GM12865 (cell line): ENCODE measurements at regions not wholly inside any gene's neighbourhood (a gene's known extent, or its start where the extent isn't known, plus 50 kb on each side); places are given as distances from the start of the nearest gene placed in this dataset.
"Not testable (repeated sequence)": the region's sequence is repeated elsewhere in the genome, so short reads cannot be mapped to it uniquely, and the experiment has no call there.

Experiments used
- DNase-seq: peaks from one replicate; pipeline ENCODE4 v3.0.0; 2010; ENCODE audit warnings: low read depth
- H3K4me3 ChIP-seq: 2 replicates; pipeline ENCODE4 v1.5.1; 2011; ENCODE audit warnings: mild to moderate bottlenecking, low read depth, low read length, control low read depth
- TF ChIP-seq, protein P1 (sequence below): IDR thresholded peaks from 2 replicates; pipeline ENCODE4 v1.5.1; 2011; ENCODE audit warnings: low read length, control low read depth, low read depth, inconsistent platforms; ENCODE audit not compliant: insufficient read depth; ENCODE audit errors: missing control alignments

DNA sequence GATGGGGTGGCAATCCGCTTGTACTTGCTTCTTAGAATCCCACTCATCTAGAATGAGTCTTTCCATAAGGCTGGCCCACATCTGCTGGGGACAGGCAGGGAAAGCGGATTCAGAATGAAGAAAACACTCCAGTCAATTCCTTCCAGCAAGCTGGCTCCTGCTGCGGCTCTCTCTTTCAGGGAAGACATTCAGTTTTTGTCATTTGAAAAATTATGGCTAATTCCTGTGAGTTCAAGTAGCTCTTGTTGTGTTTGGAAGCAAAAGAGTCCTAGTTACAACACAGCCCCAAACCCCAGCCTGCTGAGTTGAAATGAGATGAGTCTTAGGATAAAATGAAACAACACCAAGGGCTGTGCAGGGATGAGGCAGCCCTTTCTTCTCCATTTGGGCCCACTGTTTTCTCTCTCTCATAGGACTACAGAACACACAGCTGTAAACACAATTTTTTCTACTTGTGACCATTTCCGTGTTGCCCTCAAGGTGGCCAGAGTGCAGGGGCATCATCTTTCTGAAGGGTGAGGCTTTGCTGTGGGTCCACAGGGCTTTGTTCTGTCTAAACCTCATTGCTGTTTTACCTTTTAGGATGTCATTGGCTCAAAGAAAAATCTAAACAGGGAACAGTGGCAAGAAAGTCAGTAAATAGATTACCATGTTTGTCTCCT, 90.8 kb upstream of the EEPD1 start:
- TF ChIP-seq, protein P1, sequence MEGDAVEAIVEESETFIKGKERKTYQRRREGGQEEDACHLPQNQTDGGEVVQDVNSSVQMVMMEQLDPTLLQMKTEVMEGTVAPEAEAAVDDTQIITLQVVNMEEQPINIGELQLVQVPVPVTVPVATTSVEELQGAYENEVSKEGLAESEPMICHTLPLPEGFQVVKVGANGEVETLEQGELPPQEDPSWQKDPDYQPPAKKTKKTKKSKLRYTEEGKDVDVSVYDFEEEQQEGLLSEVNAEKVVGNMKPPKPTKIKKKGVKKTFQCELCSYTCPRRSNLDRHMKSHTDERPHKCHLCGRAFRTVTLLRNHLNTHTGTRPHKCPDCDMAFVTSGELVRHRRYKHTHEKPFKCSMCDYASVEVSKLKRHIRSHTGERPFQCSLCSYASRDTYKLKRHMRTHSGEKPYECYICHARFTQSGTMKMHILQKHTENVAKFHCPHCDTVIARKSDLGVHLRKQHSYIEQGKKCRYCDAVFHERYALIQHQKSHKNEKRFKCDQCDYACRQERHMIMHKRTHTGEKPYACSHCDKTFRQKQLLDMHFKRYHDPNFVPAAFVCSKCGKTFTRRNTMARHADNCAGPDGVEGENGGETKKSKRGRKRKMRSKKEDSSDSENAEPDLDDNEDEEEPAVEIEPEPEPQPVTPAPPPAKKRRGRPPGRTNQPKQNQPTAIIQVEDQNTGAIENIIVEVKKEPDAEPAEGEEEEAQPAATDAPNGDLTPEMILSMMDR: no peak
- no peak for DNase-seq
- H3K4me3 ChIP-seq: no peak overlapping the region

DNA sequence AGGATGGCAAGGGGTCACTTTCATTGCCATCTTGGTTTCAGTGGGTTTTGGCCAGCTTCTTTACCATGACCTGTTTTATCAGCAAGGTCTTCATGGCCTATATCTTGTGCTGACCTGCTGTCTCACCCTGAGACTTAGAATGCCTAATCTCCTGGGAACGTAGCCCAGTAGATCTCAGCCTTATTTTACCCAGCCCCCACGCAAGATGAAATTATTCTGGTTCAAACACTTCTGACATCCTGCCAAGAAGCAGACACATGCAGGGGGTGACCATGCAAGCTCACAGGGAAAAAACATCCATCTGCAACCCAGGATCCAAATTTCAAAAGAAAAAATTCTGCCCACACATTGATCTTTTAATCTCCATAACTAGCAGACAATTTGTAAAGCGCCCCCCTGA, 88.4 kb upstream of the EEPD1 start:
- TF ChIP-seq, protein P1: no peak
- DNase-seq: no peak

DNA sequence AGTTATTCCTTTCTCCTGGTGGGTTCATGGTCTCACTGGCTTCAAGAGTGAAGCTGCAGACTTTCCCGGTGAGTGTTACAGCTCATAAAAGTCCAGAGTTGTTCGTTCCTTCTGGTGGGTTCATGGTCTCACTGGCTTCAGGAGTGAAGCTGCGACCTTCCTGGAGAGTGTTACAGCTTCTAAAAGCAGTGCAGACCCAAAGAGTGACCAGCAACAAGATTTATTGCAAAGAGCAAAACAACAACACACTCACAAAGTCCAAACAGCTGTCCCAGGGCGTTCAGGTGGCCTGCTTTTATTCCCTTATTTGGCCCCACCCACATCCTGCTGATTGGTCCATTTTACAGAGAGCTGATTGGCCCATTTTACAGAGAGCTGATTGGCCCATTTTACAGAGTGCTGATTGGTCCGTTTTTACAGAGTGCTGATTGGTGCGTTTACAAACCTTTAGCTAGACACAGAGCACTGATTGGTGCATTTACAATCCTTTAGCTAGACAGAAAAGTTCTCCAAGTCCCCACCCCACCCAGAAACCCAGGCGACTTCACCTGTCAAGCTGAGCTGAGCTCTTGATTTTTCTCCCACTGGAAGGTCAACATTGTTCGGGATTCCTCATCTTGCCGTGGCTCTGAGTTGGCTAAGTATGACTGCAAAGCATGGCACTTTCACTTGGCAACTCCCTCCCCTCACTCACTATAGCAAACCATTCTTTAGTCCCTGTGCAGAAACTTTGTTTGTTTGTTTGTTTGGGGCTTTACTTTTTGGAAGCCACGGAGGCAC, 87.3 kb upstream of the EEPD1 start:
- not testable (repeated sequence) for H3K4me3 ChIP-seq, DNase-seq

More for the DNA sequence above, 88.4 kb upstream of the EEPD1 start:
- no peak overlapping the region for H3K4me3 ChIP-seq

DNA sequence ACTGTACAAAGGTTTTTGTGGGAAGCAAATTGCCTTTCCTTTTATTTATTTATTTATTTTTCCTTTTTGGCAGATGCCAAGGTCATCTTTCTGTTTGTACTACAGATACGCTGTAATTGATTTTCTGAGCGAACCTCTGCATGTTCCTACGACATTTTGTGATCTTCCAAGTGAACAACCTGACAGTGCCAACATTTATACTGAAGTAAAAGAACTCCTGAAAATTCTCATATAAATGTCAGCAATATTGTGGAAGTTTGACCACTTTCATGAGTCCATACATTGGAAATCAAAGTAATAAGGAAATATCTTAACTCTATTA, 86.8 kb upstream of the EEPD1 start:
- TF ChIP-seq, protein P1: no peak
- H3K4me3 ChIP-seq: no peak overlapping the region
- DNase-seq: no peak

DNA sequence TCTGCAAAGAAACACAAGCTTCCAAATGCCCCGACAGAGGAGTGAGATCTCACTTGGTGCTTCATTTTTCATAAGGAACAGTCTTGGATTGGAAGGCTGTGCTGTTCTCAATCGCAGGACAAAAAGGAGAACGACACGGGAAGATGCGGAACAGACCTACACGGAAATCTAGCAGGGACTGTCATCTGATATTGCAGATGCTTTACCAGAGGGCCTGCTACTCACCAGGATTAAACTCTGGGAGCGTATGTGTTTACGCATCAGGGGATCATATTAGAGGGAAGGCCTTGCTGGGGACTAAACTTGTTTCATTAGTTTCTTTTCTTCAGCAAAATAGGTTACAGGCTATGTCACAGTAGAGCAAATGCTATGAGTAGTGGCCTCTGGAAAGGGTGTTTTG, 82.8 kb upstream of the EEPD1 start:
- TF ChIP-seq, protein P1: no peak
- H3K4me3 ChIP-seq: no peak overlapping the region
- DNase-seq: no peak

DNA sequence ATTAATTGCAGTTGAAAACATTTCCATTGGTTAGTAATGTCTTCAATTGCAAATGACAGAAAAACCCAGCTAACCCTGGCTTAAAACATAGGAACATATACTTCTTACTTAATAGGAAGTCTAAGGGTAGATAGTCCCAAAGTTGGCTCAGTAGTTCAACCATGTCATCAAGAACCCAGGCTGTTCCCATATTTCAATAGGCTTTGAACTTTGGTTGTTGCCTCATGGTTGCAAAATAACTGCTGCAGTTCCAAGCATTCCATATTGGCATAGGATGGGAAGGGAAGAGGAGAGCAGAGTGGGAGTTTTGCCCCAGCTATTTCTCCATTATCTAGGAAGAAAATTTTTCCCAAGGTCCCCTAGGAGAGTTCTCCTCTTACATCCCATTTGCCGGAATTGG, 81.4 kb upstream of the EEPD1 start:
- TF ChIP-seq, protein P1: no peak
- DNase-seq: no peak

DNA sequence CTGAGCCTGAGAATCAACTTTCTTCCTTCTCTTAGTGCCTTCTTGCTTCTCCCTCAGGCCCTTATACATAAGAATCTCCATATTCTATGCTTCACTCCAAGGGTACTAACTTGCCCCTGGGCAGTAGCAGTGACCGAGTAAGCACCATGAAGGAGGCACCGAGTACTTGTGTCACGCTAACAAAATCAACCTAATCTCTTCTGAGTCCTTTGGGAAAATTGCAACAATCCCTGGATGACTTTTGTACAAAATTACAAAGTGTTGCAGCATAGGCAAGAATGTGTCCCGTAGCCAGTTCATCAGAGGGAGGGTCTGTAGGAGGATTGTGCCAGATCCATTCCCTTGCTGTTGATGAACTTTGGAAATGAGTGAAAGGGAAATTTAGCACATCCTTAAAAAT, 80.4 kb upstream of the EEPD1 start:
- H3K4me3 ChIP-seq: no peak overlapping the region
- DNase-seq: no peak
- TF ChIP-seq, protein P1: no peak

More for the DNA sequence above, 81.4 kb upstream of the EEPD1 start:
- H3K4me3 ChIP-seq: no peak overlapping the region
